WERI-Rb-1 (cell line): ENCODE measurements at regions not wholly inside any gene's neighbourhood (a gene's known extent, or its start where the extent isn't known, plus 50 kb on each side); places are given as distances from the start of the nearest gene placed in this dataset.

Source experiments
- DNase-seq: peaks from one replicate; pipeline ENCODE4 v3.0.0-alpha.2; 2020
- H3K27ac ChIP-seq: fragments of 250-450 bp; sonication (Bioruptor Pico); 2 replicates; pipeline ENCODE4 v1.5.1; 2020; ENCODE audit warnings: mild to moderate bottlenecking, moderate library complexity
- H3K27me3 ChIP-seq: fragments of 250-450 bp; sonication (Bioruptor Pico); 2 replicates; pipeline ENCODE4 v1.5.1; 2021; ENCODE audit warnings: mild to moderate bottlenecking, low read depth, moderate library complexity; ENCODE audit not compliant: insufficient read depth, severe bottlenecking
- H3K36me3 ChIP-seq: fragments of 250-450 bp; sonication (Bioruptor Pico); 2 replicates; pipeline ENCODE4 v1.5.1; 2020; ENCODE audit warnings: mild to moderate bottlenecking, moderate library complexity
- H3K4me3 ChIP-seq: 2 replicates; pipeline ENCODE4 v1.5.1; 2011; ENCODE audit warnings: low read depth, mild to moderate bottlenecking, control low read depth, low read length
- H3K9me3 ChIP-seq: fragments of 250-450 bp; sonication (Bioruptor Pico); 2 replicates; pipeline ENCODE4 v1.5.1; 2021; ENCODE audit warnings: mild to moderate bottlenecking, moderate library complexity; ENCODE audit not compliant: severe bottlenecking
- TF ChIP-seq, protein P1 (sequence below): IDR thresholded peaks from 2 replicates; pipeline ENCODE4 v1.5.1; 2011; ENCODE audit warnings: low read depth, mild to moderate bottlenecking, control low read depth, inconsistent platforms, low read length

DNA sequence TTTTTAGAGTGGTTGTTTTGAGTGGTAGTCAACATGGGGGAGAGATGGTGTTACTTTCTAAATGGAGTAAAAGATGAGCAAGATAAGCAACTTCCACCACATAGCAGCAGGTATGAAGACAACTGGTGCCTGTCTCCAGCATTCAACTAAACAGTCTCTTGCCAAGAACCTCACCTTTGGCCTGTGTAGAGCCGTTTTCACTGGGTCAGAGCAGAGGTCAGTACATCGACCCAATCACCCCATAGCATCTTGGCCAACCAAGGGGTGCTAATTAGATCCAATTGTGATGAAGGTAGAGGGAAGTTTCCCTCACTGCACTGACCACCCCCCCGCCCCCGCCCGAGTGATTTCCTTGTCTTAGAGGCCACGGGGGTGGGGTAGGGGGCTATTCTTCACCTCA, 188.2 kb downstream of the BLID start:
- Histone ChIP-seq H3K27ac (no peak overlapping the region), H3K27me3 (peaks cover 4% of the 10 kb centered on the region), H3K4me3 (no peak overlapping the region), H3K36me3 (no peaks in the 10 kb centered on the region), H3K9me3 (no peaks in the 10 kb centered on the region)
- DNase-seq = no peak
- TF ChIP-seq, protein P1, sequence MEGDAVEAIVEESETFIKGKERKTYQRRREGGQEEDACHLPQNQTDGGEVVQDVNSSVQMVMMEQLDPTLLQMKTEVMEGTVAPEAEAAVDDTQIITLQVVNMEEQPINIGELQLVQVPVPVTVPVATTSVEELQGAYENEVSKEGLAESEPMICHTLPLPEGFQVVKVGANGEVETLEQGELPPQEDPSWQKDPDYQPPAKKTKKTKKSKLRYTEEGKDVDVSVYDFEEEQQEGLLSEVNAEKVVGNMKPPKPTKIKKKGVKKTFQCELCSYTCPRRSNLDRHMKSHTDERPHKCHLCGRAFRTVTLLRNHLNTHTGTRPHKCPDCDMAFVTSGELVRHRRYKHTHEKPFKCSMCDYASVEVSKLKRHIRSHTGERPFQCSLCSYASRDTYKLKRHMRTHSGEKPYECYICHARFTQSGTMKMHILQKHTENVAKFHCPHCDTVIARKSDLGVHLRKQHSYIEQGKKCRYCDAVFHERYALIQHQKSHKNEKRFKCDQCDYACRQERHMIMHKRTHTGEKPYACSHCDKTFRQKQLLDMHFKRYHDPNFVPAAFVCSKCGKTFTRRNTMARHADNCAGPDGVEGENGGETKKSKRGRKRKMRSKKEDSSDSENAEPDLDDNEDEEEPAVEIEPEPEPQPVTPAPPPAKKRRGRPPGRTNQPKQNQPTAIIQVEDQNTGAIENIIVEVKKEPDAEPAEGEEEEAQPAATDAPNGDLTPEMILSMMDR = no peak

DNA sequence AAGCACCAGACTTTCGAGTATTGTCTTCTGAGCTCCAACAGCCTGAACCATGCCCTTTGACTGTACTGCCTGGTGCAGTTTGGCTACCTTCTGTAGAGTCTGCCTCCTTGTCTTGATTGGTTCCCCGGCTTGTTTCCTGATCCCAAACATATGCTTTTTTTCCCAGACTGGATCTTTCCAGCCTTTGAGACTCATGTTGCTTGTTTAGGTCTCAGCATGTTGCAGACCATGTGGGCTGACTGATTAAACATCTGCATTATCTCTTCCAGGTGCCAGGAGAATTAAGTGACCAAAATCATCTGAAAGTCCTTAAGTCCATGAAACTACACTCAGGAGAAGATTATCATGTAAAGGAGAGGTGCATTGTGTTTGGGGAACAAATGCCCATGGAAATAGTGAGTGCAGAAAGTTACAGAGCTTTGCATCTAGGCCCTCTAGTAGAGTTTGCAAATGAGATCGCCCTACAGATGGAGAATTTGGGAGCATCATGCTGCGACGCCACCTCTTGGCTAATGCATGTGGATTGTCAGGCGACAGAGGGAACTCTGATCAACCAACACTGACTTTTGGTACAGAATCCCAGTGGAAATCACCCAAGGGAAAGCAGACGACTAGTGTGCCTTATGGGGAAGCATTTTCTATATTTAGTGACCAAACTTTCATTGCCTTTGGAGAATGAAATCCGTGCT, 188.8 kb downstream of the BLID start:
- Histone ChIP-seq H3K36me3 (no peaks in the 10 kb centered on the region), H3K4me3 (no peak overlapping the region), H3K27ac (no peak overlapping the region), H3K27me3 (peaks cover 4% of the 10 kb centered on the region), H3K9me3 (no peaks in the 10 kb centered on the region)
- TF ChIP-seq, protein P1 = no peak
- no peak for DNase-seq

DNA sequence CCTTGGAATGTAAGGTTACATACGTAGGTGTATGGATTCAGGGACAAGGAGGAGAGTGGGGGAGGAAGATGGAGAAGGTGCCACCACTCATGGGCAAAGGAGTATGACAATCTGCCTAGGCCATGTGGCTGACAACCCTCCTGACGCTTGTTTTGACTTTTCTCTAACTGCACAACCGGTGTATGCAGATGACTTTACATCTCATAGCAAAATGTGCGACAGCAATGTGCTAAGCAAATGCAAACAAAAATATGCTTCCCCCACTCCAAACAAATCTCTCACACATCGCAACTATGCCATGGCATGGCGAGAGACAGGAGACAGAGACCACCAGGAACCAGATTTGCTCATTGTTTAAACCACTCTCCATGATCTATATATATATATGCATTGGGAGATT, 191.8 kb downstream of the BLID start:
- Histone ChIP-seq H3K36me3 (no peaks in the 10 kb centered on the region), H3K27ac (no peak overlapping the region), H3K9me3 (no peaks in the 10 kb centered on the region), H3K27me3 (peaks cover 7% of the 10 kb centered on the region), H3K4me3 (no peak overlapping the region)
- DNase-seq = no peak
- TF ChIP-seq, protein P1 = no peak

DNA sequence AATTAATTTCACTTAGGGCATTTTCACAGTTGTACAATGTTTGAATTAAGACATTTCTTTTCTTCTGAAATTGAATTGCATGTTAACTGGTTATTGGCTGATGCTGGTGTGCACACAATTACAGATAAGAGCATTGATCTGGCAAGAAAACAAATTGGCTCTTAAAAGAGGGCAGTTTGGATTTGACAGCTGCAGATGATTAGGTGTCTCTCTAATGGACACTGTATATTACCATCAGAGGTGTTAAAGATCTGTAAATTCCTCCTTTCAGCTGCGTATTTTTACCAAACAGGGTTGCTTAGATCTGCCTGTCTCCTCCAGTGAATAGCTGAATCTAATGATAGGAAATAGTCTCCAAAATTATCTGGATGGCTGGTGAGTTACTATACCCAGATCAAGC, 198.5 kb downstream of the BLID start:
- Histone ChIP-seq H3K9me3 (no peaks in the 10 kb centered on the region), H3K27ac (no peak overlapping the region), H3K36me3 (no peaks in the 10 kb centered on the region), H3K27me3 (peaks cover 3% of the 10 kb centered on the region), H3K4me3 (no peak overlapping the region)
- DNase-seq = no peak
- TF ChIP-seq, protein P1 = no peak

DNA sequence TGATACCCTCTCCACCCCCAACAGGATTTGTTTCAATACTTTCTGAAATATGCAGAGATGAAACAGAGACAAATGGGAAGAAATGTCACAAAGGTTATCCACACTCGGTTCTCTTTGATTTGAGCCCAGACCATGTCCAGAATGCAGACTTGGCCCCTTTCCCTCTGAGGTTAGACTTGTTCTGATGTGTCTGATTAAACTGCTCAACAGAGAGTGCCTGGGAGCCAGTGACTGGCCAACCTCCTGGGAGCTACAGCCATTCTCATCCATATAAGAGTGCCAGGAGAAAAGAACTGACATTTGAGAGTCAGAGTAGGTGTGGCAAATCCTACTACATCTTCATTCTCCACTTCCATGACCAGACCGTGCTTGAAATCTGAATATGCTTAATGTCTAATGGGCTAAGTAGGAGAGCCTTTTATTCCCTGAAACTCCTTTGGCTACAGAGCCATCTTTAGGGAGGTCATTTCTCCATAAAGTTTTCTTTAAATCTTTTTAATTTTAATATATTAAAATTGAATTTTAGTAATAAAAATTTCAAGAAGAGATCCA, 201.4 kb downstream of the BLID start:
- H3K27me3 ChIP-seq = no peaks in the 10 kb centered on the region
- TF ChIP-seq, protein P1 = no peak
- no peak overlapping the region for H3K27ac ChIP-seq
- H3K36me3 ChIP-seq = no peaks in the 10 kb centered on the region
- H3K4me3 ChIP-seq = no peak overlapping the region
- no peak for DNase-seq
- H3K9me3 ChIP-seq = no peaks in the 10 kb centered on the region

DNA sequence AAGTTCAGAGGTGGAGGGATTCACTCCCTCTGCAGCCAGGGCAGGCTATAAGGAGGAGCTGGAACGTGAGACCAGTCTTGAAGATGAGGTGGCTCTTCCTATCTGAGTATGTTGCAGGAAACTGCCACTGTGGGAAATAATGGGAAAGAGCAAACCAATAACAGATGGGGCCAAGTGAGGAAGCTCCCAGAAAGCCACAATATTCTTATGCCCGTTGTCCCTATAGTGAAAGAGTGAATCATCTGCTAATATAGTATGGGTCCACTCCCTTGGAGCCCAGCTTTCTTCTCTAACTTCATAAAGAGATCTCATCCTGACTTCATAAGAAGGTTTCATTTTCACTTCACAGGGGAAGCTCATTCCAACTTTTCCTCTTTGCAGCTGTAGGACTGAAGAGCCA, 206.4 kb downstream of the BLID start:
- TF ChIP-seq, protein P1 = no peak
- DNase-seq = no peak
- no peaks in the 10 kb centered on the region for H3K36me3 ChIP-seq
- no peaks in the 10 kb centered on the region for H3K27me3 ChIP-seq
- H3K4me3 ChIP-seq = no peak overlapping the region
- H3K27ac ChIP-seq = no peak overlapping the region
- H3K9me3 ChIP-seq = no peaks in the 10 kb centered on the region
